GM19238 (cell line): ENCODE measurements at regions not wholly inside any gene's neighbourhood (a gene's known extent, or its start where the extent isn't known, plus 50 kb on each side); places are given as distances from the start of the nearest gene placed in this dataset.

ENCODE experiments used
- DNase-seq: peaks from one replicate; pipeline ENCODE4 v3.0.0; 2011; ENCODE audit warnings: low spot score; ENCODE audit not compliant: insufficient read length

DNA sequence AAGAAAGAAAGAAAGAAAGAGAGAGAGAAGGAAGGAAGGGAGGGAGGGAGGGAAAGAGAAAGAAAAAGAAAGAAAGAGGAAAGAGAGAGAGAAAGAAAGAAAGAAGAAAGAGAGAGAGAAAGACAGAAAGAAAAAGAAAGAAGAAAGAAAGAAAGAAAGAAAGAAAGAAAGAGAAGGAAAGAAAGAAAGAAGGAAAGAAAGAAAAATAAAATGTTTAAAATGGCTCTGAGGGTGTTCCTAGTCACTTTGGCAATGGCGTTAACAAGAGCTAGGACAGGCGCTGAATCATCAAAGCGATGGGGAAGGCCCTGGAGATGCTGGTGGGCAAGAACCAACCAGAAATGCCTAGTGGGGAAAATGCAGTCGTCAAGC, 77.8 kb upstream of the GPC1 start:
- no peak for DNase-seq

DNA sequence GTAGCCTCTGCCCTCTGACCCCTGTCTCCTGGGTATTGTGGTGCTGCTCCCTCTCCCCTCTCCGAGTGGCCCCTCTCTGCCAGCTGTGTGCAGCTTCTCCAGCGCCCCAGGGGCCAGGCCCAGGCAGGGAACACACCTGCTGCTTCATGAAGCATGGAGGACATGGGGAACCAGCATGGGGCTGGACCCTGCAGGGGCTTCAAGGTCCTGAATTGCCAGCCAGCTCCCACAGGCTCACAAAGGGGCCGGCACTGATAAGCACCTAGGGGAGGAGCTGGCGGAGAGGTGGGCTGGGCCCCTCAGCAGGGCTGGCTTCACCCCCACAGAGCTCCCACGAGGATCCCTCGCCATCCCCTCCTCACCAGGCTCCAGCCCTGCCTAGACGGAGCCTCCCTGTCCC, 77.4 kb upstream of the GPC1 start:
- no peak for DNase-seq

- no peak for DNase-seq
Observed at GRCh38 chr2:240358821-240359397, 76.6 kb upstream of the GPC1 start.

GRCh38 chr2:240359695-240360094, 75.8 kb upstream of the GPC1 start:
- no peak for DNase-seq

DNA sequence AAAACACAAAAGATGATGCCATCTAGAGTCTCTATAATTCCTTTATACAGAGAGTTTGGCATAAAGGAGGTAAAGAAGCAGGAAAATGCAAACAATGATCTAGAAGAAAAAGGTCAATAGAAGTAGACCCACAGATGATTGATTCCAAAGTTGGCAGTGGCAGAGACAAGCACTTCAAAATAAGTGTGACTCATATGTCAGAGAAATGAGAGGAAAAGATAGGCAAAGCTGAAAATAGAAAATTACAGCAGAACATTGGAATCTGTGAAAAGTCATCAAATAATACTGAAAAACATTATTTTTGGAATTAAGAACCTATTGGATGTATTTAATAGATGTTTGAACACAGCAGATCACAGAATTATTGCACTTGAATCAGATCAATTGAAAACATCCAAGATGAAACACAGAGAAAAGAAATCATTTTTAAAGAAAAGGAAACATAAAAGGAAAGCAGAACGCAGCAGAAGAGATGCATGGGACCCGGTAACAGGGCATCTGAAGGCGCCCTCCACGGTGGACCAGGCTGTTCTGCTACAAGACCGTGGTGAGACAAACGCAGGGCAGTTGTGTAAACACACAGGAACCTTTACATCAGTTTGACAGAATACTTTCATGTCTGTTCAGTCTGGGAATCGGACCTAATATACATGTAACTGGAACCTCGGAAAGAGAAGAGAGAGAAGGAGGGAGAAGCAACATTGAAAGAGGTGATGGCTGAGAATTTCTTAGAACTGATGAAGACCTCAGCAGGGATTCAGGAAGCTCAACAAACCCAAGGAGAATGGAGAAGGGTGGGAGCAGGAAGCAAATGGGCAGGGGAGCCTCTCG, 74.6 kb upstream of the GPC1 start:
- DNase-seq, result no peak

- no peak for DNase-seq
Observed at GRCh38 chr2:240362216-240362755, 73.2 kb upstream of the GPC1 start.

DNA sequence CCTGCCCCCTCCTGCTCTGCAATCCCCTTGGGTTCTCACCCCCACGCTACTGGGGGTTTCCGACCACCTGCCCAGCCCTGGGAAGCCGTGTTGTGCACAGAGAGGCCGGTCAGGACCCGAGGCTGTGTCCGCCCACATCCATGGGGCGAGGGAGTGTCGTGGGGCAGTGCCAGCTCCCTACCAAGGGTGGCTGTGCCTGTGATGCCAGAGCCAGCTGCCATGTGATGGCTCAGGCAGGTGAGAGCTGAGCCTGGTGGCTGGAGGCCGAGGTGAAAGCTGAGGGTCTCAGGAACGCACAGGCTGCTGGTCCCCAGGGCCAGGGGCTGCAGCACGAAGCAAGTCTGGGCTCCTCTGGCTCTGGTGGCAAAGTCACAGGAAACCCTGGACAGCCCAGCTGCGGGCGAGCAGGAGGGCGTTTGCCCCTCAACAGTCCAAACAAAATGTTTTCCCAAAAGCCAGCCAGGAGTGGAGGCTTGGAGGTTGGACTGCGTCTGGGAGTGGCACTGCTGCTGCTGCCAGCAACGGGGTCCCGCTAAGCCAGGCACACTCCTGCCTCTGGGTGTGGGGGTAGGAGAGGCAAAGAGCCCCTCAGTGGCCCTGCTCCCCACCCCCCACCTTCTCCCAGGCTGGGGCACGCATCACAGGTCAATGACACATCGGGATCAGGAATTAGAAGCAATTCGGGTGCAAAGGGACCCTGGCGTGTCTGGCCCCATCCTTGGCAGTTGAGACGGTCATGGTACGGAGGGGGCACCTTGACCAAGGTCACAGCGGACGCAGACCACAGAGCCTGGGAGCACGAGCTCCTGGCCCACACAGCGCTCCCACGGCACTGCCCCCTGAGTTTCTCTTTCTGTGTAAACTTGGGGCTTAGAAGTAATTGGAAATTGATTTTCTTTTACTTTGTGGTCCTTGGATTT, 72.4 kb upstream of the GPC1 start:
- no peak for DNase-seq

DNA sequence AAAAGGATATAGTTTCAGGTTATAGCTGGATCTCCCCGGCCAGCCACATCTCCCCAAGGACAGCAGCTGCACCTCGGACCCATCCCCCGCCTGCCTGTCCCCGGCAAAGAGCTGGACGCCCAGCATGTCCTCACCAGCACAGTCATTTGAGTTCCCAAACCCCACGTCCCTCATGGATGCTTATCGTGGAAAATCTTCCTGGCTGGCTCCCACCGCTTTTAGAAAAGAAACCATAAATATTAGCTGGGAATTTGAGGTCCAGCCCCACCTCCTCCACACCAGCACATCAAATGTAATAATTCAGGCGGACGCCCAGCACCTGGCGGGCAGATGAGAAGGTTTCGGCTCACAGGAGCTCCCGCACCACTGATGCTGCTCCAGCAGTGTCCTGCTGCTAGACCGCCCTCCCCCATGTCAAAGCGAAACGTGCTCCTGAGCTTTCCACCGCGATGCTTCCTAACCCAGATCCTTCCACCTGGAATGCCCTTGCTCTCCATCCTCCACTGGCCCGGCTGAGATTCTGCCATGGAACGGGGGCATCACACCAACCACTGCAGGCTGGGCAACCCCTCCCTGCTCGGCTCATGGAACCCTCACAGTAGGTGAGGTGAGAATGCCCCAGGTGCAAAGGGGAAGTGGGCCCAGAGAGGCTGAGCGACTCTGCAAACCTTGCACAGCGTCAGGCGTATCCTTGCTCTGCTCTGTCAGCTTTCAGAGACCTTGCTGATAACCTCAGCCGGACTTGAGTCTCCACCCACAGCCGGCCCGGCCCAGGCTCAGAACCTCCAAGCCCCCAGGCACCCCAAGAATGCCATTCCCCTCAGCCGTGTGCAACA, 71.5 kb upstream of the GPC1 start:
- no peak for DNase-seq

- no peak for DNase-seq
Observed at GRCh38 chr2:240364582-240364960, 70.9 kb upstream of the GPC1 start.

- DNase-seq, result no peak
Observed at GRCh38 chr2:240364961-240365775, 70.3 kb upstream of the GPC1 start.

GRCh38 chr2:240365971-240366471, 69.4 kb upstream of the GPC1 start:
- DNase-seq, result no peak

DNA sequence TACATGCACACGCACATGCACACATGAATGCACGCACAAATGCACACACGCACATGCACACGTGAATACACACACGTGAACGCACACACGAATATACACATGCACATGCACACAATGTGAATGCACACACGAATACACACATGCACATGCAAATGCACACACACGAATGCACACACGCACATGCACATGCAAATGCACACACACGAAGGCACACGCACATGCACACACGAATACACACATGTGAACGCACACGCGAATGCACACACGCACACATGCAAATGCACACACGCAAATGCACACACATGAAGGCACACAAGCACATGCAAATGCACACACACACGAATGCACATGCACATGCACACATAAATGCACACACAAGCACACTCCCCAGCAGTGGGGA, 68.6 kb upstream of the GPC1 start:
- no peak for DNase-seq

GRCh38 chr2:240367721-240368120, 67.7 kb upstream of the GPC1 start:
- no peak for DNase-seq

DNA sequence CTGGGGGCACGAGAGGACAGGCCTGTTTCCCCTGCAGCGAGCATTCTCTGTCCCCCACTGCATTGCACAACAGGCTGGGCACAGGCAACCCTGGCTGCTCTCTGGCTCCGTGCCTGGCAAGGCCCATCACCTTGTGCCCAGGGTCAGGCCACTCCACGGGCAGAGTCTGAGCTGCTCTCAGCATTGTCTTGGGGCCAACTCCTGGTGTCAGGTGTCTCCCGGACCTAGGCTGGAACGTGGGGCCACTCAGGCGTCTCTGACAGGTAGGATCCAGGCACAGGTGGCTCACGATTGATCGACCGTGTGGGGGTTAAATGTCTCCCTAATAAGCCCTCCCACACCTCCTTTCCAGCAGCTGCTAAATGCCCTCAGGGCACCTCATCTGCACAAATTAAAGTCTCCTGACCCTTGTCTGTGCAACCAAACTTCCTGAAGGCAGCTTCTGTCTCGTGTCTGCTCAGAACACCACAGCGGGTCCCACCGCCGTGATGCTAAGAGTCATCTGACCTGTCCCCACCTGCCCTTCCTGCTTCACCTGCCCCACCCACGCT, 66.6 kb upstream of the GPC1 start:
- no peak for DNase-seq

- DNase-seq, result no peak
Observed at GRCh38 chr2:240369335-240369734, 66.1 kb upstream of the GPC1 start.

DNA sequence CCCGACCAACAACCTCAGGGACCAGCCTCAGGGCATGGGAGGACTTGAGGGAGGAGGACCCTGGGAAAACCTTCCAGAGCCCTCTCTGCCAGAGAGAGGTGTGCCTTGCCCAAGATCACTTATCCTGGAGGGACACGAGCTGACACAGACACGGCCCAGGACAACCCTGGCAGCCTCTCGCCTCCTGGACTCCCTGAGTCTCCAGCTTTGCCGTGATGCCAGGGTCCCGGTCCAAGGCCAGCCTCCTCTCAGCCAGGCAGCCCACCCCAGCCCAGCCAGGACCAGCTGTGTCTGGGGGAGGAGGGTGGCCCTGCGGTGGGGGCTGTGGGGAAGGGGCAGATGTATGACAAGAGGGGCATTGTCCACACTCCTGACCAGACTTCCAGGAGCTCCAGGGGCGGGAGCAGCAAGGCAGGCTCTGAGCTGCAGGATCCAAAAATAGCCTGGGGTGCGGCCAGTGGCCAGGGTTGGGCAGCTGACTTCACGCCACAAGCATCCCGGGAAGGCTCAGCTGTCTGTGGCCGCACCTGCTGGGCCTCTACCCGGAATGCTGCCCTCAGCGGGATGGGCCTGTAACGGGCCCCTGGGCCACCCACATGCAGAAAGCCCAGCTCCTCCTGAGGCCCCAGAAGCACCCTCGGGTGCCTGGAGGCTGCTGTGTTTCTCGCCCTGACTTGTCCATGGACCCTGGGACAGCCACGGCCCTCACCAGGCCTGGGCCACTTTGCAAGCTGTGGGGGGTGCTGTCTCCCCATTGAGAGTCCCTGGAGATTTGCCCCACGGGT, 65.5 kb upstream of the GPC1 start:
- DNase-seq, result no peak

DNA sequence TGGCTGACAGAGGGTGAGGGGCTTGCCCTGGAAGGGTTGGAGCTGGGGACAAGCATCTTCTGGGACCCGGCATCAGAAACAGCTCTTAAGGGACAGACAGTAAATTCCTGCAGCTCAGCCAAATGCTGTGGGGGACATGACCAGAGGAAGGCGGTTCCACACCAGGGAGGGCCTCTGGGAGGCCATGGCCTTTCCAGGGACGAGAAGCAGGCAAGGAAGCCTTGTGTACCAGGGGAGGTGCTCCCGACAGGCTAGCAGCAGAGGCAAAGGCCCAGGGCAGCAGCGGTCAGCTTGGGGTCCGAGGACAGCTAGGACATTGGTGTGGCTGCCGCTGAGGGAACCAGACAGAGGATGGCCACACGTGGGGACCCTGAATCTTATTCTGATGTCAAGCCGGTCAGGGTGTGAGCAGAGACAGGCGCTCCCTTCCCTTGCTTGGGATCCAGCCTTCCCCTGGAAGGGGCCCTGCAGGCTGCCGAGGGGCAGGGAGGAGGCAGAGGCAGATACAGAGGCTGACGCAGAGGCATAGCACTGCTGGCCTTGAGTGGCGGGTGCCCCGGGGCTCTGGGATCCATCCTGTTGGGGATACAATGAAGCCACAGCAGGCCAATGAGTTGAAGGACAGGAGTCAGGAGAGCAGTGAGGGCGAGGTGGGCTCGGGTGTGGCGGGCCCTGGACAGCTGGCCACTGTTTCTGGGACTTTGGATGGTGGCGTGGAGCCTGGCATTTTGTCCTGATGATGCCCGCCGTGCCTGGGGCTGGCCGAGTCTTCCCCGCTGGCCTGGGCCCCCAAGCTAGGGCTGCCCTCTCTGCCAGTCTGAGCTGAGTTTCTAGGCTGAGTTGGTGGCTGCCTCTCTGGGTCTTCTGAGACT, 64.1 kb upstream of the GPC1 start:
- DNase-seq, result no peak

DNA sequence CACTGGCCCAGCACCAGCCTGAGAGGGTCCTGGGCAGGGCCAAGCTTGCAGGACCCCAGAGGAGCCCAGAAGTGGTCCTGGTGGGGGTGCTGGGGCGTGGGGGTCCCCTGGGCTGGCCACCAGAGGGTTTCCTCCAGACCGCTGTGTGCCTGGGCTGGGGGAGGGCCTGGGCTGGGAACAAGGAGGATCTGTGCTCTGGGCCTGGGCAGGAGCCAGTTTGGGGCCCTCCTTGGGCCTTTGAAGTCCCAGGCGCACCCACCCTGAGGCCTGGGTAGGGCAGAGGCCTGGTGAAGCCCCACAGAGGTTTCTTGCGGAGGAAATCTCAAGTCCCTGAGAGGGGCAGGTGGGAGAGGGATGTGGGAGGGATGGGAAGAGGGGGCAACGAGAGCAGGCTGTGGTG, 63.4 kb upstream of the GPC1 start:
- no peak for DNase-seq
